HFF-Myc (cell line): ENCODE measurements at regions not wholly inside any gene's neighbourhood (a gene's known extent, or its start where the extent isn't known, plus 50 kb on each side); places are given as distances from the start of the nearest gene placed in this dataset.

ENCODE experiments used
- DNase-seq: peaks from one replicate; pipeline ENCODE4 v3.0.0-alpha.2; 2011; ENCODE audit warnings: low read depth; ENCODE audit errors: extremely low read depth
- H3K4me3 ChIP-seq: replicated peaks from 2 replicates; pipeline ENCODE4 v1.5.1; 2011; ENCODE audit warnings: low read depth, mild to moderate bottlenecking, control low read depth, low read length
- TF ChIP-seq, protein P1 (sequence below): IDR thresholded peaks from 2 replicates; pipeline ENCODE4 v1.5.1; 2012; ENCODE audit warnings: mild to moderate bottlenecking, low read depth, low read length, control low read depth; ENCODE audit errors: missing control alignments

DNA sequence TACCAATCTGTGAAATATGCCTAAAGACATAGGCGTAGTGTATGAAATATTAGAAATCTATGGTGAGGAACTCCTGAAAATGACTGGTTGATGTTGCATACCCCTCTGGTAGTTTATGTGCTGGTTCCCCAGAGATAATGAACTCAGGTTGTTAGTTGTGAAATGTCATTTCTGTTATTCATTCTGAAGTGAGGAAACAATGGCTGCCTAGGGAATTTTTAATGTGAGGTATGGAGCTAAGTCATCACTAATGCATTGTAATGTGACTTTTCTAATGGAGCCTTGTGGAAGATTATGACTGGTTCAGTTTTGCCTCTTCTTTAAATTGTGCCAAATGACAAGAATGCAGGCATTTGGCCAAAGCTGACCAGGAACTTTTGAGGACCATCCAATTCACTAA, 61.6 kb upstream of the RAB27B start:
- no peak overlapping the region for H3K4me3 ChIP-seq
- TF ChIP-seq, protein P1, sequence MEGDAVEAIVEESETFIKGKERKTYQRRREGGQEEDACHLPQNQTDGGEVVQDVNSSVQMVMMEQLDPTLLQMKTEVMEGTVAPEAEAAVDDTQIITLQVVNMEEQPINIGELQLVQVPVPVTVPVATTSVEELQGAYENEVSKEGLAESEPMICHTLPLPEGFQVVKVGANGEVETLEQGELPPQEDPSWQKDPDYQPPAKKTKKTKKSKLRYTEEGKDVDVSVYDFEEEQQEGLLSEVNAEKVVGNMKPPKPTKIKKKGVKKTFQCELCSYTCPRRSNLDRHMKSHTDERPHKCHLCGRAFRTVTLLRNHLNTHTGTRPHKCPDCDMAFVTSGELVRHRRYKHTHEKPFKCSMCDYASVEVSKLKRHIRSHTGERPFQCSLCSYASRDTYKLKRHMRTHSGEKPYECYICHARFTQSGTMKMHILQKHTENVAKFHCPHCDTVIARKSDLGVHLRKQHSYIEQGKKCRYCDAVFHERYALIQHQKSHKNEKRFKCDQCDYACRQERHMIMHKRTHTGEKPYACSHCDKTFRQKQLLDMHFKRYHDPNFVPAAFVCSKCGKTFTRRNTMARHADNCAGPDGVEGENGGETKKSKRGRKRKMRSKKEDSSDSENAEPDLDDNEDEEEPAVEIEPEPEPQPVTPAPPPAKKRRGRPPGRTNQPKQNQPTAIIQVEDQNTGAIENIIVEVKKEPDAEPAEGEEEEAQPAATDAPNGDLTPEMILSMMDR: no peak
- DNase-seq: no peak

DNA sequence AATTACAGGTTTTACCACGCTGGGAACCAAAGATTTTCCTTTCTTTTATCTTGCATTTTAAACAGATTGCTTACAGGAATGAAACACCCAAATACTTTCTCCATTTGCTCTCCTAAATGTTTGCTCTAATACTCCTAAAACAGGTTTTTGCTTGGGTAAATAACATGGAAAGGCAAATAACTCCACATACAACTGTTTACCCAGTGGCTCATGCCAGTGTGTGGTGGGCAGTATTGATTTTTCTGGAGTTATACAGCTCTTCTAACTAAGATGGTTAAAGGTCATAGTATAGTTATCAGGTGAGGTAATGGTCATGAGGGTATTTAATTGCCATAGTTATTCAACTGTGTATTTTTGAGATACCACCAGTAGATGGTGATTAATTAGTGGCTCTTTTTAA, 61.2 kb upstream of the RAB27B start:
- TF ChIP-seq, protein P1: no peak
- H3K4me3 ChIP-seq: no peak overlapping the region
- no peak for DNase-seq

DNA sequence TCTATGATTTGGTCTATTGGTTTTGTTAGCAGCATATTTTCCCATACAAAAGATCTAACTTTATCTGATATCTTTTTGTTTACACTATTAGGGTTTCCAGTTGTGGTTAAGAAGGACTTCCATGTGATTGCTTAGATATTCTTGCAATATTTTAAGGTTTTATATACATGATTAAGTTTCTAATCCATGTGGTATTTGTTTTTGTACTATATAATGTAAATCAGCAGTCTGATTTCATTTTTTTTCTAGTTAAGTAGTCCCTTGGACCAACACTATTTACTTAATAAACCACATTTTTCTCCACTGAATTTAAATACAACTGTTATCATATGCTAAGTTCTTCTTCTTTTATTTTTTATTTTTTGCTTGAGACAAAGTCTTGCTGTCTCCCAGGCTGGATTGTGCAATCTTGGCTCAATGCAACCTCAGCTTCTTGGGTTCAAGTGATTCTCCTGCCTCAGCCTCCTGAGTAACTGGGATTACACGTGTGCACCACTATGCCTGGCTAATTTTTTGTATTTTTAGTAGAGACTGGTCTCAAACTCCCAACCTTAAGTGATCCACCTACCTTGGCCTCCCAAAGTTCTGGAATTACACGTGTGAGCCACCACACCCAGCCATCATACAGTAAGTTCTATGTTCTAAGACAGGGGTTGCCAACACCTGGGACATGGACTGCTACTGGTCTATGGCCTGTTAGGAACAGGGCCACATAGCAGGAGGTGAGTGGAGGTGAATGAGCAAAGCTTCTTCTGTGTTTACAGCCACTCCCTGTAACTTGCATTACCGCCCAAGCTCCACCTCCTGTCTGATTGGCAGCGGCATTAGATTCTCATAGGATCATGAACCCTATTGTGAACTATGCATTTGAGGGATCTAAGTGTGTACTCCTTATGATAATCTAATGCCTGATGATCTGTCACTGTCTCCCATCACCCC, 58.5 kb upstream of the RAB27B start:
- no peak for DNase-seq
- no peak overlapping the region for H3K4me3 ChIP-seq
- TF ChIP-seq, protein P1: no peak

DNA sequence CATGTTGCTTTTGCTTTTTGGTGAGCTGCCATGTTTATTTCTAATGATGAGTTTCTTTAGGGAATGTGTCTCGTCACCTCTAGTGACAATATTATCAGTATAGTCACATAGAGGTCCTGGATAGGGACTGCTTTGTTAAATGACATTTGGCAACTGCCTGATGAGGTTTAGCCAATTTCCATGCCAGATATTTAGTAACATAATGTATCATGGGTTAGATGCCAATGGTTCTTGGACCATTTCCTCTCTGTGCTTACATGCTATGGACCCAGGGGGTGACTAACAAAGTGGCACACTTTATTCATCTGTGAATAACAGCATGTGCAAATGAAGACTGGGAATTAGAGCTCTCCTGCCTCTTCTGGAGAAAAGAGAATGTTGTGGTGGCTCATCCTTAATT, 56.2 kb upstream of the RAB27B start:
- TF ChIP-seq, protein P1: no peak
- DNase-seq: no peak
- H3K4me3 ChIP-seq: no peak overlapping the region

DNA sequence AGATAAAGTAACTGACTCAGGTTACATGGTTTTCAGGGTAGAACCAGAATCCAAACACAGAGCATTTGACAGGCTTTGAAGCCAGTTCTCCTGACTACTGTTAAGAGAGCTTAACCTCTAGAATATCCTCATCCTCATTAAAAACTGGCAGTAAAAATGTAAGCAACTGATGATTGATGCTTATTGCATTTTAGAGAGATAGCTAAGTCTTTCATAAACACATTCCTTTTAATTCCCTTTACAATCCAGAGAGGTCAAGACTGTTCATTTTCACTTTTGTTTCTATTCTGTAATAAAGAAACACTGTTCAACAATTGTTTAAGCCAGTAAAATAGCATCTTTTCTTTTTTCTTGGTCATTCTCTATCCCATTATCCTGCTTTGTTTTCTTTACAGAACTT, 53.9 kb upstream of the RAB27B start:
- no peak overlapping the region for H3K4me3 ChIP-seq
- TF ChIP-seq, protein P1: no peak
- no peak for DNase-seq

DNA sequence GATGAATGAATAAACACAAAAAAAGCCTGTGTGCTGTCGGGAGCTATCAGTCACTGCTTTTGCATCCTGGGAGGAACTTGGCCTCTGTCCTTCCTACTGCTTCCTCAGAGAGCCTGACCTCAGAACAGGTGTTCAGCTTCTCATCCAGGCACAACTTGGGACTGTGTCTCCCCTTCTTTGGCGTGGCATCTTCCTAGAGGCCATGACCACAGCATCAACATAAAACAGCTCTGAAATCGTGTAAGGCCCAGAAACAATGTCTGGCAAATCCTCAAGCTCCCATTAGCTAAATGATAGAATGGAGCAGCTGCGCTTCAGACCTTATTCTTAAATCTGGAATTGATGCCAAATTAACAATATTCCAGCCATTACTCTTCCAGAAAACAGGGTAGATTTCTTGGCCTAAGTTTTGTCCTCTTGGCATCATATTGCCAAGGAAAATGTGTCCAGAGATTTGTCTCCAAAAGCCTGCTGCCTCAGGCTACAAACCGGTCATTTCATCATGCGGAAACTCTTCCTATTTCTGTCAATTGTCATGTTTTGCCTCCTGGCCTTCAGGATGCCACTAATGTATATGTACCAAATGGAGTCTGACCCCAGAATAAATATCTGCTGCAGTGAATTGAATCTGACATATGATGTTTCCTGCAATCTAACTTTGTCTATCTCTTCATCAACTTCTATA, 53.2 kb upstream of the RAB27B start:
- H3K4me3 ChIP-seq: no peak overlapping the region
- no peak for DNase-seq
- TF ChIP-seq, protein P1: no peak
